Transverse colon (tissue), 4 donors: ENCODE measurements at regions not wholly inside any gene's neighbourhood (a gene's known extent, or its start where the extent isn't known, plus 50 kb on each side); places are given as distances from the start of the nearest gene placed in this dataset.

Experiments used
- DNase-seq: peaks from one replicate; pipeline ENCODE4 v3.0.0-alpha.2; 2019
- H3K27ac ChIP-seq, 4 donors: fragments of 200-600 bp; sonication (generic); 2 replicates each; pipeline ENCODE4 v1.5.1; 2016 to 2018; ENCODE audit warnings: inconsistent platforms in 4 of 4
- H3K27me3 ChIP-seq: fragments of 200-600 bp; sonication (generic); 2 replicates; pipeline ENCODE4 v1.5.1; 2017; ENCODE audit warnings: inconsistent platforms
- H3K36me3 ChIP-seq, 4 donors: fragments of 200-600 bp; sonication (generic); 2 replicates each; pipeline ENCODE4 v1.5.1; 2017 to 2019; ENCODE audit warnings: inconsistent platforms in 4 of 4
- H3K4me1 ChIP-seq, 4 donors: fragments of 200-600 bp; sonication (generic); 2 replicates each; pipeline ENCODE4 v1.5.1; 2017 to 2020; ENCODE audit warnings: inconsistent platforms in 4 of 4
- H3K4me3 ChIP-seq, 4 donors: fragments of 200-600 bp; sonication (generic); 1 replicate in 1 of 4; 2 replicates in 3 of 4; pipeline versions ENCODE4 v1.5.1 to v1.6.1; 2017 to 2019; ENCODE audit warnings: inconsistent platforms in 4 of 4
- H3K9me3 ChIP-seq, 2 donors: fragments of 200-600 bp; sonication (generic); 2 replicates each; pipeline ENCODE4 v1.5.1; 2017 to 2019; ENCODE audit warnings: inconsistent platforms in 2 of 2
- CTCF ChIP-seq, 5 experiments: fragments of 200-600 bp in 3 of 5; fragments of 450-650 bp in 2 of 5; sonication (generic) in 3 of 5; IDR thresholded peaks; 1 replicate in 2 of 5; 2 replicates in 3 of 5; pipeline ENCODE4 v1.5.1; 2016 to 2017; ENCODE audit warnings: antibody characterized with exemption in 5 of 5, inconsistent platforms in 3 of 5, mild to moderate bottlenecking in 2 of 5, moderate library complexity in 1 of 5
- EP300 ChIP-seq: sonication (generic); formaldehyde crosslinking; IDR thresholded peaks from one replicate; pipeline ENCODE4 v1.6.1; 2017; ENCODE audit warnings: antibody characterized with exemption, low read depth
- POLR2A ChIP-seq: fragments of 450-650 bp; IDR thresholded peaks from one replicate; pipeline ENCODE4 v1.6.1; 2016; ENCODE audit warnings: antibody characterized with exemption, mild to moderate bottlenecking, moderate library complexity
- POLR2AphosphoS5 ChIP-seq, 3 donors: sonication (generic); formaldehyde crosslinking; IDR thresholded peaks; one replicate each; pipeline ENCODE4 v1.6.1; 2016; ENCODE audit warnings: antibody characterized with exemption in 3 of 3
- WGBS, 2 donors: methylation state at CpG; one replicate each; pipeline ENCODE4 v1.1.5; 2018; ENCODE audit warnings: low coverage in 1 of 2; 5-methylcytosine and 5-hydroxymethylcytosine counted together
- in situ Hi-C, 4 donors: fragments of 200-750 bp; cut with MboI; loops; one replicate each; pipeline versions ENCODE4 v1.15.0 to v1.15.1; 2017; ENCODE audit warnings: low sequenced_read_pairs in 3 of 4, low pct_ligation_motif_present in 1 of 4, low pct_unique_long_range_greater_than_20kb in 1 of 4
- intact Hi-C: fragments of 100-400 bp; cut with DNase I; formaldehyde crosslinking; loops from one replicate; pipeline ENCODE4 v1.15.1; 2023; ENCODE audit warnings: low total_unique reads

DNA sequence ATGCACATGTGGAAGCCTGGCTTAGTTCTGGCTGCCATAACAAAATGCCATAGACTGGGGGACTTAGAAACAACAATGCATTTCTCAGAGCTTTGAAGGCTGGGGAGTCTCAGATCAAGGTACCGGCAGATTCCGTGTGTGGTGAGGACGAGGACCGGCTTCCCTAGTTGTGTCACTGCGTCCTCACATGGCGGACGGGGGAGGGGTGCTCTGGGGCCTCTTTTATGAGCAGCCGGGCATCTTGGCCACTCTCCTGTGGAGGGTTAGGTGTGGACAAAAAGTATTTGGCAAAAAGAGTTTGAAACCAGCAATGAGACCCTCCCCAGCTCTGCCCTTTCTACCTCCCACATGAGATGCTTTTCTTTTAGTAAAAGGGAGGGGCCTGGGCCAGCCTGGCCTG is 118.5 kb upstream of the LPCAT1 start:
- peaks cover 0 to 12% (median 4%) of the 10 kb centered on the region in 4 donors for H3K4me1 ChIP-seq
- in situ Hi-C loops (loop anchor here (10.0 to 25.0 kb wide), 5 partner anchors 155 to 467 kb away; no protein-coding TSS in a partner anchor), intact Hi-C loops (loop anchor here (5.0 kb wide), 1 partner anchor 255 kb away; no protein-coding TSS in a partner anchor)
- H3K27me3 ChIP-seq: peaks cover 28% of the 10 kb centered on the region
- H3K4me3 ChIP-seq: no peak overlapping the region
- TF ChIP-seq POLR2AphosphoS5 (IDR thresholded peaks at IDR 0.05) (no peak), POLR2A (no peak), EP300 (no peak), CTCF (IDR thresholded peaks at IDR 0.05) (no peak)
- H3K27ac ChIP-seq: no peak overlapping the region
- no peaks in the 10 kb centered on the region for H3K9me3 ChIP-seq
- DNase-seq: no peak
- 60 to 62% methylated on average over 1 to 8 of the region's 8 CpGs for WGBS, 2 donors
- H3K36me3 ChIP-seq: no peaks in the 10 kb centered on the region

DNA sequence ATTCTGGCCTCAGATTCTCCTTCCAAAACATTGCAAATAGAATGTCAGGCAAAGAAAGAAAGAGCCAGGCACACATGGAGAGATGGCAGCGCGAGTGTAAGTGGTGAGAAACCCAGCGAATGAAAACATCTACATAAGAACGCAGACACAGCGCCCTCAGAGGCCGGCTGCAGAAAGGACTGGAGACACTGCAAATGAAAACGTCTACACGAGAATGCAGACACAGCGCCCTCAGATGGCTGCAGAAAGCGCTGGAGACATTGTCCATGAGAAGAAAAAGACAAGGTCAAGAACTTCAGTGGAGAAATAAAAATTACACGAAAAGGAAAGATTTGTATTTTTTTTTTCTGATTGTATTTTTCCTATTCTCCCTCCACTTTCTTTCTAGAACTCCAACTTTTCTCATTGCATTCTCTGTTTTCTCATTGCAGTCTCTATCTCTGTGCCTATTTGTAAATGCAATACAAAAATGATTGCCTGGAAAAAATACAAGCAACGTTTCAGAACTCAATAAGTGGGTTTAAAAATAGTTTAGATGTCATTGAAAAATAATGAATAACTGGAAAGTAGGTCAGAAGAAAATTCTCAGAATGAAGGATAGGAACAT is 117.9 kb upstream of the LPCAT1 start:
- Histone ChIP-seq H3K4me1 (peaks cover 0 to 12% (median 4%) of the 10 kb centered on the region in 4 donors), H3K27ac (no peak overlapping the region), H3K4me3 (no peak overlapping the region), H3K9me3 (no peaks in the 10 kb centered on the region), H3K27me3 (peaks cover 28% of the 10 kb centered on the region), H3K36me3 (no peaks in the 10 kb centered on the region)
- intact Hi-C loops (loop anchor here (5.0 kb wide), 1 partner anchor 254 kb away; no protein-coding TSS in a partner anchor), in situ Hi-C loops (loop anchor here (10.0 to 25.0 kb wide), 5 partner anchors 154 to 467 kb away; no protein-coding TSS in a partner anchor)
- peak; percentile 73 to 88 (median 85) for TF ChIP-seq CTCF (IDR thresholded peaks at IDR 0.05)
- TF ChIP-seq POLR2A: no peak
- DNase-seq: peak; percentile 86
- WGBS, 2 donors: 1% methylated on average over 12 of the region's 12 CpGs

GRCh38 chr5:1641041-1641440 is 117.3 kb upstream of the LPCAT1 start:
- no peaks in the 10 kb centered on the region for H3K9me3 ChIP-seq
- H3K27ac ChIP-seq: no peak overlapping the region
- peaks cover 0 to 12% (median 4%) of the 10 kb centered on the region in 4 donors for H3K4me1 ChIP-seq
- intact Hi-C loops: loop anchor here (5.0 kb wide), 1 partner anchor 254 kb away; no protein-coding TSS in a partner anchor
- in situ Hi-C loops: loop anchor here (10.0 to 25.0 kb wide), 5 partner anchors 154 to 466 kb away; no protein-coding TSS in a partner anchor
- H3K4me3 ChIP-seq: no peak overlapping the region
- H3K36me3 ChIP-seq: no peaks in the 10 kb centered on the region
- no peak for TF ChIP-seq POLR2AphosphoS5 (IDR thresholded peaks at IDR 0.05)
- no peak for TF ChIP-seq POLR2A
- H3K27me3 ChIP-seq: peaks cover 28% of the 10 kb centered on the region
- no peak for DNase-seq
- WGBS, 2 donors: 20 to 80% methylated on average over 1 to 16 of the region's 16 CpGs

DNA sequence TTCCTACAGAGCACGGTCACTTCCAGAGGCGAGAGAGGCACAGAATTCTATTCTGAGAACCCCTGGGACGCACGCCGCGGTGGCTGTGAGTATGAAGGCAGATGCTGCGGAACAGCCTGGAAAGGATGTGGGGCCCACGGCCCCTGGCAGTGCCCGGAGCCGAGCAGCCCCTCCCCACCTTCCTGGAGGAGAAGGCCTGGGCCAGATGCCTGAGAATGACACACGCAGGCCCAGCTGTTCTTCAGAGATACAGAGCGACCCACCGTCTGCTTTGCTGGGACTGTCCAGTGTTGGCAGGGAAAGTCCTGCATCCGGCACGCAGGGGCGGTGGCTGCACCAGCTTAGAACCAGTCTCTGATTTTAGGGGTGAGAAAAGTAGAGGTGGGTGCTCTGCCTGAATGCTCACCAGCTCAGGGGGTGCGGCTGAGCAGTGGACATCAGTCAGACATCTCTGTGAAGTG is 116.7 kb upstream of the LPCAT1 start:
- 73% methylated on average over 17 of the region's 17 CpGs; no CpG with 5 or more reads in 1 of the 2 donors for WGBS, 2 donors
- no peak for DNase-seq
- Histone ChIP-seq H3K36me3 (no peaks in the 10 kb centered on the region), H3K27ac (no peak overlapping the region), H3K4me1 (peaks cover 0 to 12% (median 4%) of the 10 kb centered on the region in 4 donors), H3K4me3 (no peak overlapping the region), H3K27me3 (peaks cover 28% of the 10 kb centered on the region), H3K9me3 (no peaks in the 10 kb centered on the region)
- in situ Hi-C loops: loop anchor here (10.0 to 25.0 kb wide), 5 partner anchors 153 to 466 kb away; no protein-coding TSS in a partner anchor
- no peak for TF ChIP-seq POLR2A
- TF ChIP-seq EP300: no peak
- no peak for TF ChIP-seq CTCF (IDR thresholded peaks at IDR 0.05)
- no peak for TF ChIP-seq POLR2AphosphoS5 (IDR thresholded peaks at IDR 0.05)
- intact Hi-C loops: loop anchor here (5.0 kb wide), 1 partner anchor 253 kb away; no protein-coding TSS in a partner anchor
